ENCODE measurements at regions not wholly inside any gene's neighbourhood (a gene's known extent, or its start where the extent isn't known, plus 50 kb on each side); places are given as distances from the start of the nearest gene placed in this dataset.

DNA sequence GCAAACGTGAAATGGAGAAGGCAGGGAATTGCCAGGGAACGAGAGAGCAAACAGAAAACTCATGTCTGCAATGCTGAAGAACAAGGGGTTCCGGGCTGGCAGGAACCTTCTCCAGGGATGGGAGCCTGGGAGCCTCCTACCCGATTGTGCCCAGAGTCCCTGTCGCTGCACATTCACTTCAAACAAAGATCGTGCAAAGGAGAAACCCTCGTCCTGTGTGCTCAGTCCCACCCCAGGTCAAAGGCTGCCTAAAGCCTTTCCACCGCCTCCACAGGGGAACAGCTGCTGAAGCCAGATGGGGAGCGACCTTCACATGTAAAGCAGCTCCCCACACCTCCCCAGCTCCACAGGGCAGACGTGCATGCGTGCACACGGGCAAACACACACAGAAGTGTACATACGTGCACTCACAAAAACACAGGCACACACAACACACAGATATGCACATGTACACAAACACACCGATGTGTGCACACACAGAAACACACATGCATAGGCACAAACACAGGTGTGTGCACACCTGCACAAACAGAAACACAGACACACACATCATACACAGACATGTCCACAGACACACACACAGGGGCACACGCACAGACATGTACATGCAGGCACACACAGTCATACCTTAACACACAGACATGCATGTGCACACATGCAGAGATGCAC is 460.1 kb upstream of the SALL3 start:
- TF ChIP-seq, protein P1, sequence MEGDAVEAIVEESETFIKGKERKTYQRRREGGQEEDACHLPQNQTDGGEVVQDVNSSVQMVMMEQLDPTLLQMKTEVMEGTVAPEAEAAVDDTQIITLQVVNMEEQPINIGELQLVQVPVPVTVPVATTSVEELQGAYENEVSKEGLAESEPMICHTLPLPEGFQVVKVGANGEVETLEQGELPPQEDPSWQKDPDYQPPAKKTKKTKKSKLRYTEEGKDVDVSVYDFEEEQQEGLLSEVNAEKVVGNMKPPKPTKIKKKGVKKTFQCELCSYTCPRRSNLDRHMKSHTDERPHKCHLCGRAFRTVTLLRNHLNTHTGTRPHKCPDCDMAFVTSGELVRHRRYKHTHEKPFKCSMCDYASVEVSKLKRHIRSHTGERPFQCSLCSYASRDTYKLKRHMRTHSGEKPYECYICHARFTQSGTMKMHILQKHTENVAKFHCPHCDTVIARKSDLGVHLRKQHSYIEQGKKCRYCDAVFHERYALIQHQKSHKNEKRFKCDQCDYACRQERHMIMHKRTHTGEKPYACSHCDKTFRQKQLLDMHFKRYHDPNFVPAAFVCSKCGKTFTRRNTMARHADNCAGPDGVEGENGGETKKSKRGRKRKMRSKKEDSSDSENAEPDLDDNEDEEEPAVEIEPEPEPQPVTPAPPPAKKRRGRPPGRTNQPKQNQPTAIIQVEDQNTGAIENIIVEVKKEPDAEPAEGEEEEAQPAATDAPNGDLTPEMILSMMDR (optimal IDR thresholded peaks at IDR 0.05 in 1 of 3, IDR thresholded peaks at IDR 0.05 in 1 of 3, conservative IDR thresholded peaks at IDR 0.05 in 1 of 3; ENCODE audit: extremely low read depth in 1 of 3, insufficient read depth in 2 of 3, low read length in 3 of 3): no peak
- no peak for TF ChIP-seq EZH2 (IDR thresholded peaks at IDR 0.05; ENCODE audit: low read length)

Data from keratinocyte (primary cell).